ENCODE measurements at regions not wholly inside any gene's neighbourhood (a gene's known extent, or its start where the extent isn't known, plus 50 kb on each side); places are given as distances from the start of the nearest gene placed in this dataset.

- no peak for TF ChIP-seq USF1 (IDR thresholded peaks at IDR 0.05)
- 0 out of 2 replicates have a peak, but pooled peaks have one; percentile 26 for TF ChIP-seq CEBPB (IDR thresholded peaks at IDR 0.05)
Observed at GRCh38 chr3:189494632-189495031, 136.6 kb upstream of the TP63 start.

DNA sequence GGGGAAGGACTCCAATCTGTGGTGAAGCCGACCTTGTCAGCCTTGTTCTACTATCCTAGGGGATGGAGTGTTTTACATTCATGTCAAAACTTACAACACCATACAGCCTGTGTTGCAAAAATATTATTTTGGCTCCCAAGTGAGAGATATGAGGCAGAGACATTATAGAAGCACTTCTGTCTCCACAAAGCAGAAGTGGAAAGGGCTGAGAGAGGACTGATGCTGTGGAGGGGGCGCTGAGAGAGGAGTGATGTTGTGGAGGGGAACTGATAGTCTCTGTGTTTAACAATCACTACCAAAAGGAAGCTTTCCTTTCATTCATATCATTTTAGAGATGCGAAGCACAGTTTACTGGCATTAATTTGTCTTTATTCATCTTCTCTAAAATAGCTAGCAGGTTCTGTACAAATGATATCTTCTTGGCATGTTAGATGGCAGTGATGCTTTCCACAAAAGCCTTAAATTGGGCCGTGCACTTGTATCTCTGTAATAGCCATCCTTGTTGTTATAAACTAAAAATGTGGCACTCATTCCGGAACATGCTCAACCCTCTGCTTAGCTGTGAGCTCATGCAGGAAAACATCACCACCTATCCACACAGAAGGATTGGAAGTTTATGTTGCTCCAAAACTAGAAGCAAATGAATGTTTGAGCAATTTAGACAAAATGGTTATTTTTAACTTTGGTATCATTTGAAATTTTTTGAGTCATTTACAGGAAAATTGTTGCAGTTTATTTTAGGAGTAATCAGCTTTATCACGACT is 134.6 kb upstream of the TP63 start:
- TF ChIP-seq EP300 (IDR thresholded peaks at IDR 0.05; ENCODE audit: borderline replicate concordance) (no peak), RAD21 (IDR thresholded peaks at IDR 0.05; ENCODE audit: low read depth) (no peak), ZBTB7A (IDR thresholded peaks at IDR 0.05; ENCODE audit: low read depth) (no peak), TEAD4 (IDR thresholded peaks at IDR 0.05) (no peak), YY1 (IDR thresholded peaks at IDR 0.05; ENCODE audit: low read depth) (no peak), REST (IDR thresholded peaks at IDR 0.05; ENCODE audit: low read depth) (no peak), CREB1 (IDR thresholded peaks at IDR 0.05; ENCODE audit: low read depth) (no peak), CEBPB (IDR thresholded peaks at IDR 0.05) (no peak), EGR1 (IDR thresholded peaks at IDR 0.05) (no peak), TAF1 (IDR thresholded peaks at IDR 0.05; ENCODE audit: low read depth) (no peak), NFIC (IDR thresholded peaks at IDR 0.05) (no peak), FOXM1 (IDR thresholded peaks at IDR 0.05; ENCODE audit: borderline replicate concordance, low read depth) (no peak), TCF12 (IDR thresholded peaks at IDR 0.05; ENCODE audit: low read depth) (no peak), USF1 (IDR thresholded peaks at IDR 0.05) (no peak), MAX (IDR thresholded peaks at IDR 0.05) (no peak)

DNA sequence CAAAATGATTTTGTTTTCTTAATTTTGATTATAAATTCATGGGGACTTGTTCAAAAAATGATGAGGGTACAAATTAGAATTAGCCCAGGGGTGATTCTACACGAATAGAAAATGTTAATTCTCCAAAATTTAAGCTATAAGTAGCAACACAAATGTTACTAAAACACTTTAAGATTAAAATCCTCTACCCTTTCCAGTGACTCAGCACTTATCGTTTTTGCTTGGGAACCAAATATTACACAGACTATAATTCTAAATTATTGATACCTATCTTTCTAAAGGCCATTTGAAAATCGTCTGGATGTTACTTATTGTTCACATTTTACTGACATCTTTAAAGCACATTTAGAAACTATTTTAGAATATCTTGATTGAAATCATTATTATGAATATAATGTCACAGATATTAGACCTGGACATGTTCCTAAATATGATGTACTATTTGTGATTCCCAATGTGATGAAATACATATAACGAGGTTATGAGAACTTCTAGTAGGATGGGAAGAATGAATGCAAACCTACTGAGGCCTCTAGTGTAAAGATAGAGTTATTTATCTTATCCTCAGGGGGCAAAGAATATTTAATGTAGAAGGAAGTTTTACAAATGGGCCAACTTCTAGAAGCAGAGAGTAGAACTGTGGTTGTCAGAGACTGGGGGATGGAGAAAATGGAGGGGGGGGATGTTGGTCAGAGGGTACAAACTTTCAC is 132.0 kb upstream of the TP63 start:
- no peak for TF ChIP-seq RAD21 (IDR thresholded peaks at IDR 0.05; ENCODE audit: low read depth)
- TF ChIP-seq ZBTB7A (IDR thresholded peaks at IDR 0.05; ENCODE audit: low read depth) = no peak
- no peak for TF ChIP-seq MAX (IDR thresholded peaks at IDR 0.05)
- no peak for TF ChIP-seq CEBPB (IDR thresholded peaks at IDR 0.05)
- no peak for TF ChIP-seq EGR1 (IDR thresholded peaks at IDR 0.05)
- no peak for TF ChIP-seq EP300 (IDR thresholded peaks at IDR 0.05; ENCODE audit: borderline replicate concordance)
- no peak for TF ChIP-seq NFIC (IDR thresholded peaks at IDR 0.05)
- TF ChIP-seq YY1 (IDR thresholded peaks at IDR 0.05; ENCODE audit: low read depth) = no peak

- no peak for TF ChIP-seq CREB1 (IDR thresholded peaks at IDR 0.05; ENCODE audit: low read depth)
- no peak for TF ChIP-seq MAX (IDR thresholded peaks at IDR 0.05)
- TF ChIP-seq USF1 (IDR thresholded peaks at IDR 0.05) = no peak
- no peak for TF ChIP-seq NFIC (IDR thresholded peaks at IDR 0.05)
- TF ChIP-seq CEBPB (IDR thresholded peaks at IDR 0.05) = no peak
- TF ChIP-seq TEAD4 (IDR thresholded peaks at IDR 0.05) = no peak
- no peak for TF ChIP-seq ZBTB7A (IDR thresholded peaks at IDR 0.05; ENCODE audit: low read depth)
Observed at GRCh38 chr3:189500299-189500698, 130.9 kb upstream of the TP63 start.

DNA sequence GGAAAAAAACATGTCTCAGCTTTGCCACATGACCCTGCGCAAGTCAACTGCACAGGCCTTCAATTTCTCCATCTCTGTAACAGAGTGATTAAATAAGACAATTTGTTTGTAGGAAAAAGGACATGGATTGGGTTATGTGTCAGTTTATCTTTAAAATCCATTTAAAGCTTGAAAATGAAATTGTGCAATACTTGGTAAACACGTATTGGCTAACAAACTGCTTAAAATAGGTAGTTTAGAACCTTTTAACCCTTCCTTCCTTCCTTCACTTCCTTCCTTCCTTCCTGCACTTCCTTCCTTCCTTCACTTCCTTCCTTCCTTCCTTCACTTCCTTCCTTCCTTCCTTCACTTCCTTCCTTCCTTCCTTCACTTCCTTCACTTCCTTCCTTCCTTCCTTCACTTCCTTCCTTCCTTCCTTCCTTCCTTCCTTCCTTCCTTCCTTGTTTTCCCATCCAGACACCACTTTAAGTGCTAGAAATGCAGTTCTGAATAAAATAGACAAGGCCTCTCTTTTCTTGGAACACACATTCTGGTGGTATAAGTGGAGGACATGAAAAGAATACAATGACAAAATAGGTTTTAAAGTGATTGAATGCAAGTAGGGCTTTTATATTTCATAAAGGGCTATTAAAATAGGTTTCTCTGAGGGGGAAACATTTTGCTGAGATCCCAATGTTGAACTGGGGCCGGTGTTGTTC is 130.2 kb upstream of the TP63 start:
- TF ChIP-seq EP300 (IDR thresholded peaks at IDR 0.05; ENCODE audit: borderline replicate concordance) = no peak
- TF ChIP-seq ZBTB7A (IDR thresholded peaks at IDR 0.05; ENCODE audit: low read depth) = no peak
- peak; percentile 59 for TF ChIP-seq CEBPB (IDR thresholded peaks at IDR 0.05)
- TF ChIP-seq FOXM1 (IDR thresholded peaks at IDR 0.05; ENCODE audit: borderline replicate concordance, low read depth) = no peak
- TF ChIP-seq REST (IDR thresholded peaks at IDR 0.05; ENCODE audit: low read depth) = no peak

Measured in Ishikawa (cell line).